Endodermal cell (in vitro differentiated cells): ENCODE measurements at regions not wholly inside any gene's neighbourhood (a gene's known extent, or its start where the extent isn't known, plus 50 kb on each side); places are given as distances from the start of the nearest gene placed in this dataset.

Experiments
- DNase-seq: peaks from one replicate; pipeline ENCODE4 v3.0.0-alpha.2; 2017
- H3K27ac ChIP-seq: 2 replicates; pipeline ENCODE4 v1.5.1; 2013; ENCODE audit warnings: mild to moderate bottlenecking, low read depth, low read length, moderate library complexity
- H3K27me3 ChIP-seq: 2 replicates; pipeline ENCODE4 v1.6.1; 2013; ENCODE audit warnings: mild to moderate bottlenecking, low read length, moderate library complexity; ENCODE audit not compliant: insufficient read depth, control insufficient read depth, poor library complexity, severe bottlenecking
- H3K36me3 ChIP-seq: 2 replicates; pipeline ENCODE4 v1.7.0; 2013; ENCODE audit warnings: mild to moderate bottlenecking, low read length, moderate library complexity; ENCODE audit not compliant: control insufficient read depth, insufficient read depth
- H3K4me1 ChIP-seq: one replicate; pipeline ENCODE4 v1.7.0; 2013; ENCODE audit warnings: low read length; ENCODE audit not compliant: control insufficient read depth, insufficient read depth
- H3K4me3 ChIP-seq: 2 replicates; pipeline ENCODE4 v1.5.1; 2013; ENCODE audit warnings: mild to moderate bottlenecking, low read length, moderate library complexity
- H3K9ac ChIP-seq: 2 replicates; pipeline ENCODE4 v1.6.1; 2013; ENCODE audit warnings: mild to moderate bottlenecking, low read length, moderate library complexity; ENCODE audit not compliant: poor library complexity, severe bottlenecking; ENCODE audit errors: extremely low read depth
- H3K9me3 ChIP-seq: 2 replicates; pipeline ENCODE4 v1.6.1; 2013; ENCODE audit warnings: mild to moderate bottlenecking, low read length, moderate library complexity; ENCODE audit not compliant: control insufficient read depth
- H3K27ac Mint-ChIP-seq: 2 replicates; pipeline ENCODE4 v1.8.0; 2020; ENCODE audit warnings: mixed read lengths
- H3K27me3 Mint-ChIP-seq: 2 replicates; pipeline ENCODE4 v1.8.0; 2021; ENCODE audit warnings: mild to moderate bottlenecking, mixed read lengths; ENCODE audit not compliant: insufficient read depth
- H3K36me3 Mint-ChIP-seq: 2 replicates; pipeline ENCODE4 v1.8.0; 2020; ENCODE audit warnings: low read depth, mixed read lengths
- H3K4me1 Mint-ChIP-seq: 2 replicates; pipeline ENCODE4 v1.8.0; 2020; ENCODE audit warnings: mixed read lengths
- H3K4me3 Mint-ChIP-seq: 2 replicates; pipeline ENCODE4 v1.8.0; 2020; ENCODE audit warnings: mild to moderate bottlenecking, moderate library complexity, mixed read lengths
- H3K9me3 Mint-ChIP-seq: 2 replicates; pipeline ENCODE4 v1.8.0; 2020; ENCODE audit warnings: mild to moderate bottlenecking, mixed read lengths
- CTCF ChIP-seq: fragments of 200-600 bp; sonication (generic); conservative IDR thresholded peaks from 2 replicates; pipeline ENCODE4 v1.5.0; 2021; ENCODE audit warnings: antibody characterized with exemption, mild to moderate bottlenecking
- WGBS, 2 experiments: methylation state at CpG; one replicate each; pipeline versions ENCODE4 v1.1.5 to v1.1.7; 2013; ENCODE audit warnings: missing lambda C conversion rate in 2 of 2, mixed read lengths in 1 of 2; ENCODE audit not compliant: insufficient coverage in 1 of 2, insufficient read length in 1 of 2; 5-methylcytosine and 5-hydroxymethylcytosine counted together

GRCh38 chr5:74212336-74212735, 428.2 kb downstream of the ENC1 start:
- WGBS, 2 experiments = 77 to 78% methylated on average over 5 of the region's 5 CpGs
- peaks cover under 1% of the 10 kb centered on the region for H3K4me1 Mint-ChIP-seq

GRCh38 chr5:74209571-74209970, 431.0 kb downstream of the ENC1 start:
- 75 to 92% methylated on average over 1 to 2 of the region's 2 CpGs for WGBS, 2 experiments
- Histone ChIP-seq H3K4me1 (peaks cover 4% of the 10 kb centered on the region), H3K9me3 (no peaks in the 10 kb centered on the region), H3K27me3 (no peaks in the 10 kb centered on the region), H3K36me3 (no peaks in the 10 kb centered on the region), H3K4me3 (no peak overlapping the region), H3K9ac (no peak overlapping the region), H3K27ac (no peak overlapping the region)
- Mint-ChIP-seq H3K4me1 (peaks cover 10% of the 10 kb centered on the region), H3K4me3 (no peak overlapping the region), H3K27ac (no peak overlapping the region), H3K27me3 (peaks cover 4% of the 10 kb centered on the region), H3K36me3 (no peaks in the 10 kb centered on the region), H3K9me3 (no peaks in the 10 kb centered on the region)
- TF ChIP-seq CTCF = no peak
- DNase-seq = no peak

More at GRCh38 chr5:74212336-74212735, 428.2 kb downstream of the ENC1 start:
- Histone ChIP-seq H3K36me3 (no peaks in the 10 kb centered on the region), H3K4me1 (no peaks in the 10 kb centered on the region), H3K9ac (no peak overlapping the region), H3K27me3 (no peaks in the 10 kb centered on the region), H3K27ac (no peak overlapping the region), H3K4me3 (no peak overlapping the region), H3K9me3 (no peaks in the 10 kb centered on the region)
- Mint-ChIP-seq H3K4me3 (no peak overlapping the region), H3K27me3 (peaks cover 4% of the 10 kb centered on the region), H3K27ac (no peak overlapping the region), H3K36me3 (no peaks in the 10 kb centered on the region), H3K9me3 (no peaks in the 10 kb centered on the region)
- TF ChIP-seq CTCF = peak; percentile 90
- peak; percentile 88 for DNase-seq

- TF ChIP-seq CTCF = no peak
- WGBS, 2 experiments = 75 to 80% methylated on average over 7 to 12 of the region's 12 CpGs
- Histone ChIP-seq H3K9ac (no peak overlapping the region), H3K4me1 (peaks cover 4% of the 10 kb centered on the region), H3K36me3 (no peaks in the 10 kb centered on the region), H3K27me3 (no peaks in the 10 kb centered on the region), H3K27ac (peak overlapping the region; percentile 13), H3K9me3 (no peaks in the 10 kb centered on the region), H3K4me3 (no peak overlapping the region)
- no peak overlapping the region for H3K27ac Mint-ChIP-seq
- peaks cover 4% of the 10 kb centered on the region for H3K27me3 Mint-ChIP-seq
- H3K4me3 Mint-ChIP-seq = no peak overlapping the region
- no peak for DNase-seq
- peaks cover 10% of the 10 kb centered on the region for H3K4me1 Mint-ChIP-seq
- no peaks in the 10 kb centered on the region for H3K9me3 Mint-ChIP-seq
- no peaks in the 10 kb centered on the region for H3K36me3 Mint-ChIP-seq
These were observed 433.7 kb downstream of the ENC1 start for GRCh38 chr5:74206579-74207550.
